DOHH2 (cell line): ENCODE measurements at regions not wholly inside any gene's neighbourhood (a gene's known extent, or its start where the extent isn't known, plus 50 kb on each side); places are given as distances from the start of the nearest gene placed in this dataset.

Source experiments
- H3F3A ChIP-seq: fragments of 200-600 bp; sonication (generic), shearing (Covaris generic); 2 replicates; pipeline ENCODE4 v1.6.0; 2016; ENCODE audit warnings: antibody characterized with exemption, mild to moderate bottlenecking; ENCODE audit not compliant: control insufficient read depth, insufficient read depth
- H3K27ac ChIP-seq: fragments of 200-600 bp; sonication (generic); 2 replicates; pipeline ENCODE4 v1.5.1; 2014; ENCODE audit warnings: low read depth, mild to moderate bottlenecking, low read length, moderate library complexity
- H3K27me3 ChIP-seq: fragments of 200-600 bp; sonication (generic); 2 replicates; pipeline ENCODE4 v1.6.1; 2014; ENCODE audit warnings: mild to moderate bottlenecking, low read length, mixed read lengths; ENCODE audit not compliant: control insufficient read depth
- H3K36me3 ChIP-seq: fragments of 200-600 bp; sonication (generic); 2 replicates; pipeline ENCODE4 v1.6.1; 2014; ENCODE audit warnings: mild to moderate bottlenecking, low read length, moderate library complexity, mixed read lengths; ENCODE audit not compliant: control insufficient read depth
- H3K4me1 ChIP-seq: fragments of 200-600 bp; sonication (generic); 2 replicates; pipeline ENCODE4 v1.6.1; 2014; ENCODE audit warnings: mild to moderate bottlenecking, low read length, mixed read lengths; ENCODE audit not compliant: control insufficient read depth
- H3K4me2 ChIP-seq: fragments of 200-600 bp; sonication (generic); 2 replicates; pipeline ENCODE4 v1.6.0; 2014; ENCODE audit warnings: mild to moderate bottlenecking, low read length, moderate library complexity
- H3K4me3 ChIP-seq: fragments of 200-600 bp; sonication (generic); 2 replicates; pipeline ENCODE4 v1.5.1; 2014; ENCODE audit warnings: mild to moderate bottlenecking, low read length, mixed read lengths
- H3K79me2 ChIP-seq: fragments of 200-600 bp; sonication (generic); 2 replicates; pipeline ENCODE4 v1.6.1; 2014; ENCODE audit warnings: mild to moderate bottlenecking, low read length, mixed read lengths; ENCODE audit not compliant: control insufficient read depth
- H3K9me2 ChIP-seq: fragments of 200-600 bp; sonication (generic); replicated peaks from 2 replicates; pipeline ENCODE4 v1.6.1; 2014; ENCODE audit warnings: mild to moderate bottlenecking, low read length, mixed read lengths; ENCODE audit not compliant: control insufficient read depth
- H3K9me3 ChIP-seq: fragments of 200-600 bp; sonication (generic); 2 replicates; pipeline ENCODE4 v1.6.1; 2014; ENCODE audit warnings: antibody characterized with exemption, low read length, mixed read lengths; ENCODE audit not compliant: control insufficient read depth, insufficient read depth
- H4K20me1 ChIP-seq: fragments of 200-600 bp; sonication (generic); 2 replicates; pipeline ENCODE4 v1.6.0; 2014; ENCODE audit warnings: low read depth, mild to moderate bottlenecking, antibody characterized with exemption, low read length, moderate library complexity; ENCODE audit not compliant: control insufficient read depth, insufficient read depth
- CTCF ChIP-seq: fragments of 200-600 bp; sonication (generic); IDR thresholded peaks from one replicate; pipeline ENCODE4 v1.5.1; 2014; ENCODE audit warnings: antibody characterized with exemption, mild to moderate bottlenecking, low read depth, low read length; ENCODE audit not compliant: poor library complexity, severe bottlenecking
- EZH2phosphoT487 ChIP-seq: fragments of 200-600 bp; sonication (generic); IDR thresholded peaks from 2 replicates; pipeline ENCODE4 v1.6.1; 2017; ENCODE audit warnings: borderline replicate concordance, mild to moderate bottlenecking, antibody characterized with exemption, low read length, moderate library complexity, mixed read lengths

DNA sequence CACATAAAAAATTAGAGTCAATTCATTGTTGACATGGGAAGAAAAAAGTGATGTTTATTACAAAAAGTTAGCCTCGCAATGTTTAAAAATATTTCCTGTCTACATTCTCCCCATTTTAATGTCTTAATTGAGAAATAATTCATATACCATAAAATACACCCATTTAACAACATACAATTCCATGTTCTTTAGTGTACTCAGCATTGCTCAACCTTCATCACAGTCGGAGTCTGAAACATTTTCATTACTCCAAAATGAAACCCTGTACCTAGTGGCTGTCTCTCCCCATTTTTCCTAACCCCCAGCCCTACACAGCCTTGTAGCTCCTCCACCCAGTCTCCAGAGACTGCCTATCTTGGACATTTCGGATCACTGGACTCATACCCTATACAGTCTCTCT, 103.9 kb upstream of the CBLN2 start:
- no peak for TF ChIP-seq EZH2phosphoT487
- no peak for TF ChIP-seq CTCF
- Histone ChIP-seq H3K9me2 (no peaks in the 10 kb centered on the region), H3K27me3 (no peaks in the 10 kb centered on the region), H3K4me2 (no peak overlapping the region), H3K79me2 (no peaks in the 10 kb centered on the region), H3K4me1 (no peaks in the 10 kb centered on the region), H3F3A (no peaks in the 10 kb centered on the region), H3K9me3 (no peaks in the 10 kb centered on the region), H4K20me1 (no peaks in the 10 kb centered on the region), H3K27ac (no peak overlapping the region), H3K4me3 (no peak overlapping the region), H3K36me3 (no peaks in the 10 kb centered on the region)

GRCh38 chr18:72640557-72640956, 96.4 kb upstream of the CBLN2 start:
- Histone ChIP-seq H3K4me3 (no peak overlapping the region), H4K20me1 (no peaks in the 10 kb centered on the region), H3F3A (no peaks in the 10 kb centered on the region), H3K27ac (no peak overlapping the region), H3K36me3 (no peaks in the 10 kb centered on the region), H3K9me3 (no peaks in the 10 kb centered on the region; the same call in 1 of the 2 replicates), H3K4me1 (no peaks in the 10 kb centered on the region), H3K79me2 (no peaks in the 10 kb centered on the region), H3K4me2 (no peak overlapping the region), H3K27me3 (no peaks in the 10 kb centered on the region), H3K9me2 (no peaks in the 10 kb centered on the region)
- TF ChIP-seq EZH2phosphoT487 (no peak), CTCF (no peak)

DNA sequence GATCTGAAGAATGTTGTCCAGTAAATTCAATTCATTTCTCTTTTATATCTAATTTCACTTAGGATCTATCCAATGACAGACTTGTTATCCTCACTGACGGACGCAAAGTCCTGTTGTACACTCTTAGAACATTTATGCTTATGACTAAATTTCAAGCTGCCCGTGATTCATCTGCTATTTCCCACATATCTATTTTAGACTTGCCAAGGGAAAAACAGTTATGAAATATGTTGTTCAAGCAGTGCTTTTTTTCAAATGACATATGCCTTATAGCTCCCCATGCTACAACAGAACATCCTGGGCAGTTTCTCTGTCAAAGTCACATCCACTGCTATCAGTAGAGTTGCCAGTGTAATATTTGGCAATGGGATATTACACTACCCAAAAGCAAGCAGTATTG, 94.2 kb upstream of the CBLN2 start:
- no peaks in the 10 kb centered on the region for H3K79me2 ChIP-seq
- no peaks in the 10 kb centered on the region for H3K36me3 ChIP-seq
- no peaks in the 10 kb centered on the region for H3F3A ChIP-seq
- no peaks in the 10 kb centered on the region for H4K20me1 ChIP-seq
- no peaks in the 10 kb centered on the region for H3K27me3 ChIP-seq
- H3K9me2 ChIP-seq: no peaks in the 10 kb centered on the region
- no peak overlapping the region for H3K27ac ChIP-seq
- H3K4me3 ChIP-seq: no peak overlapping the region
- no peaks in the 10 kb centered on the region for H3K4me1 ChIP-seq
- TF ChIP-seq CTCF (no peak), EZH2phosphoT487 (no peak)
- no peaks in the 10 kb centered on the region; the same call in 1 of the 2 replicates for H3K9me3 ChIP-seq
- H3K4me2 ChIP-seq: no peak overlapping the region

DNA sequence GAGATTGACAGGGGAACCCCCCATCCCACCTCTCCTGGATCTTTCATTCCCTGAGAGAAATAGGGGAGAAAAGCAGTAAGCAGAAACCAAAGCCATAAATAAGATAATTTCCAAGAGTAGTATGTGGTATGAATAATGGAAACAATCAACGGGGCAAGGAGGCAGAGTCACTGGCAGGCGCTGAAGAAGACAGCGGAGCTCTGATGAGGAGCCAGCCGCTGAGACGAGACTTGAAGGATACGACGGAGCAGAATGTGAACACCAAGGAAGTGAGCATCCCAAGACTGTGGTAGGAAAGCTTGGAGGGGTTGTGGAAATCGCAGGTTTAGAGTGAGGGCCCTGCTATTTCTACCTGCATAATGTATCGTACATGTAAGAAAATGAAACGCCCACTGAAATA, 93.6 kb upstream of the CBLN2 start:
- Histone ChIP-seq H3F3A (no peaks in the 10 kb centered on the region), H3K9me2 (no peaks in the 10 kb centered on the region), H3K9me3 (no peaks in the 10 kb centered on the region; the same call in 1 of the 2 replicates), H3K79me2 (no peaks in the 10 kb centered on the region), H4K20me1 (no peaks in the 10 kb centered on the region), H3K4me1 (no peaks in the 10 kb centered on the region), H3K27me3 (no peaks in the 10 kb centered on the region), H3K27ac (no peak overlapping the region), H3K36me3 (no peaks in the 10 kb centered on the region), H3K4me2 (no peak overlapping the region), H3K4me3 (no peak overlapping the region)
- TF ChIP-seq CTCF: no peak
- TF ChIP-seq EZH2phosphoT487: no peak
